OCI-LY1 (cell line): ENCODE measurements at regions not wholly inside any gene's neighbourhood (a gene's known extent, or its start where the extent isn't known, plus 50 kb on each side); places are given as distances from the start of the nearest gene placed in this dataset.
"Not testable (repeated sequence)": the region's sequence is repeated elsewhere in the genome, so short reads cannot be mapped to it uniquely, and the experiment has no call there.

ENCODE experiments used
- H2AFZ ChIP-seq: fragments of 200-600 bp; sonication (generic), shearing (Covaris generic); 2 replicates; pipeline ENCODE4 v1.6.0; 2014; ENCODE audit warnings: antibody characterized with exemption, mild to moderate bottlenecking, low read length
- H3F3A ChIP-seq: fragments of 200-600 bp; sonication (generic), shearing (Covaris generic); 2 replicates; pipeline ENCODE4 v1.6.0; 2014; ENCODE audit warnings: mild to moderate bottlenecking, antibody characterized with exemption, low read length, moderate library complexity; ENCODE audit not compliant: insufficient read depth
- H3K27ac ChIP-seq: fragments of 200-600 bp; sonication (generic); 2 replicates; pipeline ENCODE4 v1.5.1; 2014; ENCODE audit warnings: low read length, mixed run types, mild to moderate bottlenecking, low read depth; ENCODE audit not compliant: poor library complexity, severe bottlenecking
- H3K27me3 ChIP-seq: fragments of 200-600 bp; sonication (generic); 2 replicates; pipeline ENCODE4 v1.6.0; 2014; ENCODE audit warnings: antibody characterized with exemption, mild to moderate bottlenecking, low read length, moderate library complexity; ENCODE audit not compliant: insufficient read depth
- H3K36me3 ChIP-seq: fragments of 200-600 bp; sonication (generic); 2 replicates; pipeline ENCODE4 v1.6.1; 2014; ENCODE audit warnings: mild to moderate bottlenecking, antibody characterized with exemption, low read length, moderate library complexity, mixed read lengths; ENCODE audit not compliant: insufficient read depth
- H3K4me1 ChIP-seq: fragments of 200-600 bp; sonication (generic); 2 replicates; pipeline ENCODE4 v1.5.1; 2014; ENCODE audit warnings: mild to moderate bottlenecking, low read length, moderate library complexity; ENCODE audit not compliant: insufficient read depth, severe bottlenecking
- H3K4me2 ChIP-seq: fragments of 200-600 bp; sonication (generic), shearing (Covaris generic); 2 replicates; pipeline ENCODE4 v1.6.1; 2014; ENCODE audit warnings: low read length
- H3K4me3 ChIP-seq: fragments of 200-600 bp; sonication (generic); 2 replicates; pipeline ENCODE4 v1.5.1; 2014; ENCODE audit warnings: low read length, low read depth, mild to moderate bottlenecking, mixed read lengths; ENCODE audit not compliant: poor library complexity, severe bottlenecking
- H3K79me2 ChIP-seq: fragments of 200-600 bp; shearing (Covaris generic); 2 replicates; pipeline ENCODE4 v1.6.1; 2016; ENCODE audit warnings: mixed run types, low read length, mixed read lengths; ENCODE audit not compliant: insufficient read depth
- H3K9ac ChIP-seq: fragments of 200-600 bp; sonication (generic), shearing (Covaris generic); 2 replicates; pipeline ENCODE4 v1.6.1; 2014; ENCODE audit warnings: mild to moderate bottlenecking, low read length, mixed read lengths
- H3K9me2 ChIP-seq: fragments of 200-600 bp; sonication (generic), shearing (Covaris generic); 2 replicates; pipeline ENCODE4 v1.6.1; 2014; ENCODE audit warnings: low read depth, mild to moderate bottlenecking, low read length, mixed read lengths
- H3K9me3 ChIP-seq: fragments of 200-600 bp; shearing (Covaris generic); 2 replicates; pipeline ENCODE4 v1.6.1; 2014; ENCODE audit warnings: low read length, mixed read lengths
- H4K20me1 ChIP-seq: fragments of 200-600 bp; sonication (generic), shearing (Covaris generic); 2 replicates; pipeline ENCODE4 v1.6.0; 2016; ENCODE audit warnings: mild to moderate bottlenecking, low read length; ENCODE audit not compliant: insufficient read depth
- EZH2 ChIP-seq: fragments of 200-600 bp; sonication (generic), shearing (Covaris generic); IDR thresholded peaks from 2 replicates; pipeline ENCODE4 v1.8.0; 2017; ENCODE audit warnings: borderline replicate concordance, mixed run types, mild to moderate bottlenecking, antibody characterized with exemption, low read length, moderate library complexity, mixed read lengths
- TF ChIP-seq, protein P1 (sequence below): fragments of 200-600 bp; sonication (generic), shearing (Covaris generic); IDR thresholded peaks from 2 replicates; pipeline ENCODE4 v1.5.1; 2017; ENCODE audit warnings: mild to moderate bottlenecking, antibody characterized with exemption, low read length, moderate library complexity, mixed read lengths

DNA sequence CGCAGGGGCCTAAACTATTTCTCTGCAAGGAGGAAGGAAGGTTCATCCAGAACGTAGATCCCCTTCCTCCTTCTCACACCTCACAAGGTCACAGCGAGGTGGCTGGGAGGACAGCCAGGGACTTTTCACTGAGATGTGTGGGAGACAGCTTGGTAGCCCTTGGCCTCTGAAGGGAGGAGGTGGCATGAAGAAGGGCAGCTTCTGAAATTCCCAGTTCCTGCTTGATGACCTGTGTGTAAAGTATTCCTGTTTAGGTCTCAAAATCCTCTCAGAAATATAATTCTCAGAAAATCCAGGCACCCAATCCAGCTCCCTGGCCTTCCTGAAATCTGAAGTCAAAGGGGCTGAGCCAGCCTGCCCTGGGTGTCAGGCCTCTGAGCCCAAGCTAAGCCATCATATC lies 84.9 kb upstream of the ALDH3B2 start:
- not testable (repeated sequence) for H2AFZ ChIP-seq, H3K4me2 ChIP-seq, H3K79me2 ChIP-seq, H3K9me2 ChIP-seq, H3K27ac ChIP-seq, H3K36me3 ChIP-seq, H4K20me1 ChIP-seq, H3K9ac ChIP-seq, H3K4me3 ChIP-seq, H3K4me1 ChIP-seq, H3F3A ChIP-seq, H3K9me3 ChIP-seq, H3K27me3 ChIP-seq

DNA sequence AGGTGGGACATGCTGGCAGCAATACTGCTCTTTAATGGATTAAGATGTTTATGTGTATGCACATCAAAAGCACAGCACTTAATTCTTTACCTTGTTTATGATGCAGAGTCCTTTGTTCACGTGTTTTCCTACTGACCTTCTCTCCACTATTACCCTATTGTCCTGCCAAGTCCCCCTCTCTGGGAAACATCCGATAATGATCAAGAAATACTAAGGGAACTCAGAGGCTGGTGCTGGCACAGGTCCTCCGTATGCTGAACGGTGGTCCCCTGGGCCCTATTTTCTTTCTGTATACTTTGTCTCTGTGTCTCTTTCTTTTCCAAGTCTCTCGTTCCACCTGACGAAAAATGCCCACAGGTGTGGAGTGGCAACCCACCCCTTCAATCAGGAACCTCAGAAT lies 84.0 kb upstream of the ALDH3B2 start:
- H3K27me3 ChIP-seq, H3K4me2 ChIP-seq, H3K27ac ChIP-seq, H3K36me3 ChIP-seq, H3F3A ChIP-seq, H3K4me3 ChIP-seq, H2AFZ ChIP-seq, H3K9me2 ChIP-seq, H4K20me1 ChIP-seq, H3K9ac ChIP-seq, H3K4me1 ChIP-seq, H3K79me2 ChIP-seq, H3K9me3 ChIP-seq: not testable (repeated sequence)

DNA sequence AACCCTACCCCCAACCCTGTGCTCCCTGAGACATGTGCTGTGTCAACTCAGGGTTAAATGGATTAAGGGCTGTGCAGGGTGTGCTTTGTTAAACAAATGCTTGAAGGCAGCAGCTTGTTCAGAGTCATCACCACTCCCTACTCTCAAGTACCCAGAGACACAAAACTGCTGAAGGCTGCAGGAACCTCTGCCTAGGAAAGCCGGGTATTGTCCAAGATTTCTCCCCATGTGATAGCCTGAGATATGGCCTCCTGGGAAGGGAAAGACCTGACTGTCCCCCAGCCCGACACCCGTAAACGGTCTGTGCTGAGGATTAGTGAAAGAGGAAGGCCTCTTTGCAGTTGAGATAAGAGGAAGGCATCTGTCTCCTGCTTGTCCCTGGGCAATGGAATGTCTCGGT lies 83.6 kb upstream of the ALDH3B2 start:
- H2AFZ ChIP-seq, H3K79me2 ChIP-seq, H3K36me3 ChIP-seq, H3F3A ChIP-seq, H3K4me1 ChIP-seq, H3K27me3 ChIP-seq, H3K27ac ChIP-seq, H4K20me1 ChIP-seq, H3K9me2 ChIP-seq, H3K9me3 ChIP-seq, H3K9ac ChIP-seq, H3K4me3 ChIP-seq, H3K4me2 ChIP-seq: not testable (repeated sequence)

DNA sequence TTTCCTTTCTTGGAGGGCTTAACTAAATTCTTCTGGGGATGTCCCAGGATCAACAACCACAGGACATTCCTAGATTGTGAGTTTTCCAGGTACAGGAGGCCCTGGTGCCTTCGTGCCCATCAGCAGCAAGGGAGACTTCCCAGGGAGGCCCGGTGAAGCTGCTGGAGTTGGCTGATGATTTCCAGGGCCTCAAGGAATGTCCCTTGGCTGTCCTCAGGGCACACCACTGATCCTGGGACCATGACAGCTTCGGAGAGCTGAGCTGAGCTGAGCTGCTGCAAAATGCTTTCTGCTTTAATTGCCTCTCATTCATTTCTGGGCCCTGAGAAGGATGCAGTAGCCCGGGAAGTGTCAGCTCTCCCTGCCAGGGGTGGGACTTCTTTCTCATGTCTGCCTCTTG lies 79.4 kb upstream of the ALDH3B2 start:
- H3K36me3 ChIP-seq, H3K9me2 ChIP-seq, H3F3A ChIP-seq, H3K4me1 ChIP-seq, H3K9me3 ChIP-seq, H3K4me3 ChIP-seq, H2AFZ ChIP-seq, H3K27me3 ChIP-seq, H3K79me2 ChIP-seq, H4K20me1 ChIP-seq, H3K27ac ChIP-seq, H3K4me2 ChIP-seq, H3K9ac ChIP-seq: not testable (repeated sequence)

DNA sequence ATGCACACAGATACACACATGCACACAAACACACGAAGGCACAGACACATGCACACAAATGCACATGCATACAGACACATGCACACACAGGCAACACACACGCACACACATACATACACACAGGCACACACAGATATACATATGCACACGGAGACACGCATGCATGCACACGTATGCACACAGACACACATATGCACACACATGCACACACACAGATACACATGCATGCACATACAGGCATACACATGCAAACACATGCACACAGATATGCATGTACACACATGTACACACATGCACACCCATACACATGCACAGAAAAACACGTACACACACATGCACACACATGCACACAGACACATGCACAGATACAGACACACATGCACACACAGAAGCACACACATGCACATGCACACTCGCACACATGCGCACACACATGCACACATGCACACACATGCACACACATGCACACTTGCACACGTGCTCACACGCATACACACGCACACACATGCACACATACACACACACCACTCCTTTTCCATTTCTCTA lies 70.8 kb upstream of the ALDH3B2 start:
- H3K27ac ChIP-seq, result no peak overlapping the region
- TF ChIP-seq EZH2, result no peak
- TF ChIP-seq, protein P1, sequence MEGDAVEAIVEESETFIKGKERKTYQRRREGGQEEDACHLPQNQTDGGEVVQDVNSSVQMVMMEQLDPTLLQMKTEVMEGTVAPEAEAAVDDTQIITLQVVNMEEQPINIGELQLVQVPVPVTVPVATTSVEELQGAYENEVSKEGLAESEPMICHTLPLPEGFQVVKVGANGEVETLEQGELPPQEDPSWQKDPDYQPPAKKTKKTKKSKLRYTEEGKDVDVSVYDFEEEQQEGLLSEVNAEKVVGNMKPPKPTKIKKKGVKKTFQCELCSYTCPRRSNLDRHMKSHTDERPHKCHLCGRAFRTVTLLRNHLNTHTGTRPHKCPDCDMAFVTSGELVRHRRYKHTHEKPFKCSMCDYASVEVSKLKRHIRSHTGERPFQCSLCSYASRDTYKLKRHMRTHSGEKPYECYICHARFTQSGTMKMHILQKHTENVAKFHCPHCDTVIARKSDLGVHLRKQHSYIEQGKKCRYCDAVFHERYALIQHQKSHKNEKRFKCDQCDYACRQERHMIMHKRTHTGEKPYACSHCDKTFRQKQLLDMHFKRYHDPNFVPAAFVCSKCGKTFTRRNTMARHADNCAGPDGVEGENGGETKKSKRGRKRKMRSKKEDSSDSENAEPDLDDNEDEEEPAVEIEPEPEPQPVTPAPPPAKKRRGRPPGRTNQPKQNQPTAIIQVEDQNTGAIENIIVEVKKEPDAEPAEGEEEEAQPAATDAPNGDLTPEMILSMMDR, result no peak
- no peaks in the 10 kb centered on the region for H3K9me3 ChIP-seq
- no peaks in the 10 kb centered on the region for H3F3A ChIP-seq
- H4K20me1 ChIP-seq, result no peaks in the 10 kb centered on the region
- H3K79me2 ChIP-seq, result no peaks in the 10 kb centered on the region
- H3K9ac ChIP-seq, result no peak overlapping the region
- H3K9me2 ChIP-seq, result no peaks in the 10 kb centered on the region
- no peaks in the 10 kb centered on the region for H3K27me3 ChIP-seq
- no peaks in the 10 kb centered on the region for H3K36me3 ChIP-seq
- H3K4me1 ChIP-seq, result peaks cover 10% of the 10 kb centered on the region
- no peak overlapping the region for H3K4me2 ChIP-seq
- H3K4me3 ChIP-seq, result no peak overlapping the region
- no peak overlapping the region for H2AFZ ChIP-seq

DNA sequence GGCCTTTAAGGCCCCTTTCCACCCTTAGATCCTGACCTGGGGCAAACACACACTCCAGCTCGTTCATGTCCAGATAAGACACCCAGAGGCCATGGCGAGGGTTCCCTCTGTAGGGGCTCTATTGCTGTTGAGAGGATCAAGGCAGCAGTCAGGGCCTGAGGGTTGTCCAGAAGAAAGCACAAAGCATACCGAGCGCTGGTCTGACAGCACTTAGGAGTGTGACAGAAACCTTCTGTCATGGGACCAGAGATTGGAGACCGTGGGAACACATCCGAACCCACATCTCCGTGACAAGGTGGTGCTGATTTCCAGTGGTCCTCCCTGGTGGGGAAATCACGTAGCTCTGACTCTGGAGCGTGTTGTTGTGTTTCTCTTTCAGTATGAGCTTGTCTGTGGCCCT lies 69.8 kb upstream of the ALDH3B2 start:
- H3K27ac ChIP-seq, H3K4me3 ChIP-seq, H4K20me1 ChIP-seq, H3K4me2 ChIP-seq, H3F3A ChIP-seq, H2AFZ ChIP-seq, H3K9ac ChIP-seq, H3K27me3 ChIP-seq, H3K9me3 ChIP-seq, H3K79me2 ChIP-seq, H3K36me3 ChIP-seq, H3K9me2 ChIP-seq, H3K4me1 ChIP-seq: not testable (repeated sequence)

DNA sequence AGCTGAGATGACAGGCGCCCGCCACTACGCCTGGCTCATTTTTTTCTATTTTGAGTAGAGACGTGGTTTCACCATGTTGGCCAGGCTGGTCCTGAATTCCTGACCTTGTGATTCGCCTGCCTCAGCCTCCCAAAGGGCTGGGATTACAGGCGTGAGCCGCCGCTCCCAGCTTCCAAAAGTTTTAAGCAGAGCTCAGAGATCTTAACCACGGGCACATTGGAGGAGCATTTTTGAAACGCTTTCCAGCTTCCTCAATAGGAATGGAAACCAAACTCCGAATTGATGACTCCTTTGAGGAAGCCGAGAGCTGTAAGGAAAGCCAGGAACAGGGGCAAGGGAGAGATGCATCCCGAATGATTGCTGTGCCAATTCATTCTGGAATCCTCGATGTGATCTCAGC lies 63.8 kb upstream of the ALDH3B2 start:
- H3K27me3 ChIP-seq, H3K4me2 ChIP-seq, H4K20me1 ChIP-seq, H3K9me2 ChIP-seq, H3K9ac ChIP-seq, H3K4me1 ChIP-seq, H3K27ac ChIP-seq, H3K36me3 ChIP-seq, H3K9me3 ChIP-seq, H3K4me3 ChIP-seq, H3K79me2 ChIP-seq, H2AFZ ChIP-seq, H3F3A ChIP-seq: not testable (repeated sequence)
